Thyroid gland (tissue), 4 donors: ENCODE measurements at regions not wholly inside any gene's neighbourhood (a gene's known extent, or its start where the extent isn't known, plus 50 kb on each side); places are given as distances from the start of the nearest gene placed in this dataset.

Source experiments
- DNase-seq, 2 donors: peaks; one replicate each; pipeline ENCODE4 v3.0.0-alpha.2; 2019
- H3K27ac ChIP-seq, 3 donors: fragments of 200-600 bp; sonication (generic); 1 replicate in 2 of 3; 2 replicates in 1 of 3; pipeline ENCODE4 v1.5.1; 2016 to 2019; ENCODE audit warnings: mild to moderate bottlenecking in 1 of 3, moderate library complexity in 1 of 3
- H3K27me3 ChIP-seq: fragments of 200-600 bp; sonication (generic); one replicate; pipeline ENCODE4 v1.5.1; 2019
- H3K36me3 ChIP-seq, 2 donors: fragments of 200-600 bp; sonication (generic); one replicate each; pipeline ENCODE4 v1.5.1; 2016 to 2019
- H3K4me1 ChIP-seq, 2 donors: fragments of 200-600 bp; sonication (generic); one replicate each; pipeline ENCODE4 v1.5.1; 2017 to 2019
- H3K4me3 ChIP-seq, 3 donors: fragments of 200-600 bp; sonication (generic); replicated peaks in 1 of 3; 1 replicate in 2 of 3; 2 replicates in 1 of 3; pipeline ENCODE4 v1.5.1; 2016; ENCODE audit warnings: mild to moderate bottlenecking in 1 of 3
- H3K9me3 ChIP-seq: fragments of 200-600 bp; sonication (generic); one replicate; pipeline ENCODE4 v1.5.1; 2017
- CTCF ChIP-seq, 6 experiments: fragments of 200-600 bp in 3 of 6; fragments of 450-650 bp in 3 of 6; sonication (generic) in 3 of 6; IDR thresholded peaks; one replicate each; pipeline ENCODE4 v1.5.1; 2016 to 2019; ENCODE audit warnings: antibody characterized with exemption in 6 of 6, mild to moderate bottlenecking in 2 of 6, inconsistent platforms in 1 of 6, moderate library complexity in 1 of 6
- POLR2A ChIP-seq, 2 donors: fragments of 450-650 bp; IDR thresholded peaks; one replicate each; pipeline ENCODE4 v1.6.1; 2017; ENCODE audit warnings: antibody characterized with exemption in 2 of 2, mild to moderate bottlenecking in 2 of 2, moderate library complexity in 1 of 2
- WGBS, 2 donors: methylation state at CpG; one replicate each; pipeline ENCODE4 v1.1.5; 2017; 5-methylcytosine and 5-hydroxymethylcytosine counted together
- intact Hi-C: fragments of 100-400 bp; cut with DNase I; formaldehyde crosslinking; loops from one replicate; pipeline ENCODE4 v1.15.1; 2023

- Histone ChIP-seq H3K36me3 (no peaks in the 10 kb centered on the region), H3K4me1 (peaks cover 0 to 4% of the 10 kb centered on the region in 2 donors), H3K27ac (no peak overlapping the region), H3K27me3 (no peaks in the 10 kb centered on the region), H3K9me3 (no peaks in the 10 kb centered on the region), H3K4me3 (no peak overlapping the region)
- no peak for TF ChIP-seq CTCF (IDR thresholded peaks at IDR 0.05)
- no peak for TF ChIP-seq POLR2A (IDR thresholded peaks at IDR 0.05)
- intact Hi-C loops, result no loop called here
- DNase-seq, result no peak
- 53 to 76% methylated on average over 10 of the region's 10 CpGs for WGBS, 2 donors
Observed at GRCh38 chr18:77870199-77870598, 620.6 kb downstream of the GALR1 start.

- DNase-seq, result no peak
Observed at GRCh38 chr18:77870894-77871293, 621.2 kb downstream of the GALR1 start.

GRCh38 chr18:77872166-77872565, 622.5 kb downstream of the GALR1 start:
- Histone ChIP-seq H3K27ac (no peak overlapping the region), H3K27me3 (no peaks in the 10 kb centered on the region), H3K4me1 (peaks cover 0 to 4% of the 10 kb centered on the region in 2 donors), H3K4me3 (no peak overlapping the region), H3K36me3 (no peaks in the 10 kb centered on the region), H3K9me3 (no peaks in the 10 kb centered on the region)
- TF ChIP-seq CTCF (IDR thresholded peaks at IDR 0.05) (no peak), POLR2A (IDR thresholded peaks at IDR 0.05) (no peak)
- WGBS, 2 donors, result 85 to 90% methylated on average over 8 of the region's 8 CpGs
- intact Hi-C loops, result no loop called here
- no peak for DNase-seq

More at GRCh38 chr18:77870894-77871293, 621.2 kb downstream of the GALR1 start:
- H3K27ac ChIP-seq, result no peak overlapping the region
- H3K4me1 ChIP-seq, result peaks cover 0 to 4% of the 10 kb centered on the region in 2 donors
- H3K27me3 ChIP-seq, result no peaks in the 10 kb centered on the region
- H3K4me3 ChIP-seq, result no peak overlapping the region
- WGBS, 2 donors, result 87 to 94% methylated on average over 10 of the region's 10 CpGs
- no peaks in the 10 kb centered on the region for H3K36me3 ChIP-seq
- no peaks in the 10 kb centered on the region for H3K9me3 ChIP-seq
- TF ChIP-seq POLR2A (IDR thresholded peaks at IDR 0.05) (no peak), CTCF (IDR thresholded peaks at IDR 0.05) (no peak)
- intact Hi-C loops, result no loop called here

- H3K9me3 ChIP-seq, result no peaks in the 10 kb centered on the region
- no peak for TF ChIP-seq CTCF (IDR thresholded peaks at IDR 0.05)
- H3K4me1 ChIP-seq, result no peaks in the 10 kb centered on the region
- intact Hi-C loops, result no loop called here
- H3K27ac ChIP-seq, result no peak overlapping the region
- H3K4me3 ChIP-seq, result no peak overlapping the region
- no peaks in the 10 kb centered on the region for H3K36me3 ChIP-seq
- no peak for DNase-seq
- 77 to 83% methylated on average over 16 of the region's 16 CpGs for WGBS, 2 donors
- H3K27me3 ChIP-seq, result no peaks in the 10 kb centered on the region
Observed at GRCh38 chr18:77876319-77876865, 626.7 kb downstream of the GALR1 start.

GRCh38 chr18:77879829-77880228, 630.2 kb downstream of the GALR1 start:
- Histone ChIP-seq H3K9me3 (no peaks in the 10 kb centered on the region), H3K36me3 (no peaks in the 10 kb centered on the region), H3K4me1 (no peaks in the 10 kb centered on the region), H3K27me3 (no peaks in the 10 kb centered on the region), H3K4me3 (no peak overlapping the region), H3K27ac (no peak overlapping the region)
- TF ChIP-seq CTCF (IDR thresholded peaks at IDR 0.05) (no peak), POLR2A (IDR thresholded peaks at IDR 0.05) (no peak)
- intact Hi-C loops, result no loop called here
- WGBS, 2 donors, result 86 to 87% methylated on average over 16 of the region's 16 CpGs
- DNase-seq, result no peak
